ENCODE measurements at regions not wholly inside any gene's neighbourhood (a gene's known extent, or its start where the extent isn't known, plus 50 kb on each side); places are given as distances from the start of the nearest gene placed in this dataset.
"Not testable (repeated sequence)": the region's sequence is repeated elsewhere in the genome, so short reads cannot be mapped to it uniquely, and the experiment has no call there.

DNA sequence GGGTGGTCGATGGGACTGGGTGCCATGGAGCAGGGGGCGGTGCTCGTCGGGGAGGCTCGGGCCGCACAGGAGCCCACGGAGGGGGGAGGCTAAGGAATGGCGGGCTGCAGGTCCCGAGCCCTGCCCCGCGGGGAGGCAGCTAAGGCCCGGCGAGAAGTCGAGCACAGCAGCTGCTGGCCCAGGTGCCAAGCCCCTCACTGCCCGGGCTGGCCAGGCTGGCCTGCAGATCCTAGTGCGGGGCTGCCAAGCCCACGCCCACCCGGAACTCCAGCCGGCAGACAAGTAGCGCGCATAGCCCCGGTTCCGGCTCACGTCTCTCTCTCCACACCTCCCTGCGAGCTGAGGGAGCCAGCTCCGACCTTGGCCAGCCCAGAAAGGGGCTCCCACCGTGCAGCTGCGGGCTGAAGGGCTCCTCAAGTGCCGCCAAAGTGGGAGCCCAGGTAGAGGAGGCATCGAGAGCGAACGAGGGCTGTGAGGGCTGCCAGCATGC, 163.4 kb upstream of the OSBPL11 start:
- TF ChIP-seq SIN3A (IDR thresholded peaks at IDR 0.05; ENCODE audit: borderline replicate concordance in 2 of 2, control insufficient read depth in 1 of 2, low read depth in 2 of 2, low read length in 2 of 2); ZNF217 (CRISPR knock-in tag; IDR thresholded peaks at IDR 0.05); EZH2 (IDR thresholded peaks at IDR 0.05; ENCODE audit: borderline replicate concordance, low read depth, low read length); CREB5 (CRISPR knock-in tag; IDR thresholded peaks at IDR 0.05); ZBED1 (IDR thresholded peaks at IDR 0.05); ZNF24 (IDR thresholded peaks at IDR 0.05); CTCF (IDR thresholded peaks at IDR 0.05 in 2 of 3, conservative IDR thresholded peaks at IDR 0.05 in 1 of 3; ENCODE audit: insufficient read depth in 2 of 3, low read depth in 1 of 3, low read length in 3 of 3); FOXM1 (IDR thresholded peaks at IDR 0.05; ENCODE audit: low read depth); FOXM1 (CRISPR knock-in tag; IDR thresholded peaks at IDR 0.05; ENCODE audit: low read depth); L3MBTL2 (IDR thresholded peaks at IDR 0.05); NCOR1 (IDR thresholded peaks at IDR 0.05): not testable (repeated sequence)
- TF ChIP-seq, protein P1, sequence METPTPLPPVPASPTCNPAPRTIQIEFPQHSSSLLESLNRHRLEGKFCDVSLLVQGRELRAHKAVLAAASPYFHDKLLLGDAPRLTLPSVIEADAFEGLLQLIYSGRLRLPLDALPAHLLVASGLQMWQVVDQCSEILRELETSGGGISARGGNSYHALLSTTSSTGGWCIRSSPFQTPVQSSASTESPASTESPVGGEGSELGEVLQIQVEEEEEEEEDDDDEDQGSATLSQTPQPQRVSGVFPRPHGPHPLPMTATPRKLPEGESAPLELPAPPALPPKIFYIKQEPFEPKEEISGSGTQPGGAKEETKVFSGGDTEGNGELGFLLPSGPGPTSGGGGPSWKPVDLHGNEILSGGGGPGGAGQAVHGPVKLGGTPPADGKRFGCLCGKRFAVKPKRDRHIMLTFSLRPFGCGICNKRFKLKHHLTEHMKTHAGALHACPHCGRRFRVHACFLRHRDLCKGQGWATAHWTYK (CRISPR knock-in tag; IDR thresholded peaks at IDR 0.05) = not testable (repeated sequence)

All from K562 (cell line).